Stimulated activated CD4-positive, alpha-beta T cell treated with anti-CD3 and anti-CD28 coated beads, Interleukin-12 subunit alpha, Interleukin-12 subunit beta, amount 100 ng/mL, for 24 hours (primary cell): ENCODE measurements at regions not wholly inside any gene's neighbourhood (a gene's known extent, or its start where the extent isn't known, plus 50 kb on each side); places are given as distances from the start of the nearest gene placed in this dataset.

Experiments used
- DNase-seq, 2 experiments: peaks; one replicate each; pipeline ENCODE4 v3.0.0-alpha.2; 2020; ENCODE audit warnings: low read depth in 2 of 2

- no peak for DNase-seq
Measured at GRCh38 chr4:59238212-59238611, 1961.9 kb upstream of the ADGRL3 start.

- no peak for DNase-seq
Measured at GRCh38 chr4:59240011-59240410, 1960.1 kb upstream of the ADGRL3 start.

GRCh38 chr4:59243038-59243437 is 1957.1 kb upstream of the ADGRL3 start:
- DNase-seq: no peak

GRCh38 chr4:59247032-59247431 is 1953.1 kb upstream of the ADGRL3 start:
- no peak for DNase-seq

GRCh38 chr4:59248313-59248712 is 1951.8 kb upstream of the ADGRL3 start:
- no peak for DNase-seq

GRCh38 chr4:59249110-59249509 is 1951.0 kb upstream of the ADGRL3 start:
- no peak for DNase-seq

GRCh38 chr4:59258002-59258401 is 1942.1 kb upstream of the ADGRL3 start:
- DNase-seq: no peak

GRCh38 chr4:59307609-59308008 is 1892.5 kb upstream of the ADGRL3 start:
- no peak for DNase-seq

GRCh38 chr4:59314637-59315036 is 1885.5 kb upstream of the ADGRL3 start:
- DNase-seq: no peak

GRCh38 chr4:59339631-59340030 is 1860.5 kb upstream of the ADGRL3 start:
- no peak for DNase-seq

GRCh38 chr4:59341506-59341905 is 1858.6 kb upstream of the ADGRL3 start:
- DNase-seq: no peak

- DNase-seq: no peak
Measured at GRCh38 chr4:59348949-59349348, 1851.2 kb upstream of the ADGRL3 start.

- DNase-seq: no peak
Measured at GRCh38 chr4:59369229-59369628, 1830.9 kb upstream of the ADGRL3 start.

- DNase-seq: no peak
Measured at GRCh38 chr4:59374416-59374815, 1825.7 kb upstream of the ADGRL3 start.

GRCh38 chr4:59380841-59381366 is 1819.2 kb upstream of the ADGRL3 start:
- DNase-seq: no peak

- DNase-seq: no peak
Measured at GRCh38 chr4:59381591-59381990, 1818.5 kb upstream of the ADGRL3 start.

GRCh38 chr4:59387759-59388758 is 1812.1 kb upstream of the ADGRL3 start:
- no peak for DNase-seq

GRCh38 chr4:59393780-59394179 is 1806.3 kb upstream of the ADGRL3 start:
- DNase-seq: no peak

- no peak for DNase-seq
Measured at GRCh38 chr4:59400334-59400733, 1799.8 kb upstream of the ADGRL3 start.

GRCh38 chr4:59409647-59410046 is 1790.5 kb upstream of the ADGRL3 start:
- no peak for DNase-seq

- DNase-seq: no peak
Measured at GRCh38 chr4:59412739-59413138, 1787.4 kb upstream of the ADGRL3 start.

- no peak for DNase-seq
Measured at GRCh38 chr4:59455751-59456150, 1744.4 kb upstream of the ADGRL3 start.

GRCh38 chr4:59457576-59457975 is 1742.5 kb upstream of the ADGRL3 start:
- DNase-seq: no peak
